Tibial nerve (tissue), 4 donors: ENCODE measurements at regions not wholly inside any gene's neighbourhood (a gene's known extent, or its start where the extent isn't known, plus 50 kb on each side); places are given as distances from the start of the nearest gene placed in this dataset.

ENCODE experiments used
- CTCF ChIP-seq, 5 experiments: fragments of 200-600 bp in 3 of 5; fragments of 450-650 bp in 2 of 5; sonication (generic) in 3 of 5; IDR thresholded peaks; one replicate each; pipeline ENCODE4 v1.5.1; 2016 to 2019; ENCODE audit warnings: antibody characterized with exemption in 5 of 5, mild to moderate bottlenecking in 3 of 5, moderate library complexity in 2 of 5
- EP300 ChIP-seq, 2 donors: sonication (generic); formaldehyde crosslinking; IDR thresholded peaks; one replicate each; pipeline ENCODE4 v1.6.1; 2017; ENCODE audit warnings: antibody characterized with exemption in 2 of 2, mild to moderate bottlenecking in 1 of 2

GRCh38 chr10:90337316-90337715 is 520.5 kb downstream of the HTR7 start:
- TF ChIP-seq CTCF (IDR thresholded peaks at IDR 0.05) = no peak
- TF ChIP-seq EP300 (IDR thresholded peaks at IDR 0.05) = no peak
